ENCODE measurements at regions not wholly inside any gene's neighbourhood (a gene's known extent, or its start where the extent isn't known, plus 50 kb on each side); places are given as distances from the start of the nearest gene placed in this dataset.

- TF ChIP-seq EP300 (IDR thresholded peaks at IDR 0.05; ENCODE audit: borderline replicate concordance) = no peak
- no peak for TF ChIP-seq FOXM1 (IDR thresholded peaks at IDR 0.05; ENCODE audit: borderline replicate concordance, low read depth)
- TF ChIP-seq ZBTB7A (IDR thresholded peaks at IDR 0.05; ENCODE audit: low read depth) = no peak
- no peak for TF ChIP-seq RAD21 (IDR thresholded peaks at IDR 0.05; ENCODE audit: low read depth)
- no peak for TF ChIP-seq REST (IDR thresholded peaks at IDR 0.05; ENCODE audit: low read depth)
- no peak for TF ChIP-seq CEBPB (IDR thresholded peaks at IDR 0.05)
- no peak for TF ChIP-seq CREB1 (IDR thresholded peaks at IDR 0.05; ENCODE audit: low read depth)
- no peak for TF ChIP-seq YY1 (IDR thresholded peaks at IDR 0.05; ENCODE audit: low read depth)
- no peak for TF ChIP-seq USF1 (IDR thresholded peaks at IDR 0.05)
- TF ChIP-seq NFIC (IDR thresholded peaks at IDR 0.05) = no peak
- no peak for TF ChIP-seq MAX (IDR thresholded peaks at IDR 0.05)
Observed at GRCh38 chrX:39203427-39203826, 402.2 kb downstream of the MID1IP1 start.

- TF ChIP-seq TEAD4 (IDR thresholded peaks at IDR 0.05) (no peak), RAD21 (IDR thresholded peaks at IDR 0.05; ENCODE audit: low read depth) (no peak), EGR1 (IDR thresholded peaks at IDR 0.05) (no peak), FOXM1 (IDR thresholded peaks at IDR 0.05; ENCODE audit: borderline replicate concordance, low read depth) (no peak), TCF12 (IDR thresholded peaks at IDR 0.05; ENCODE audit: low read depth) (no peak), REST (IDR thresholded peaks at IDR 0.05; ENCODE audit: low read depth) (no peak), MAX (IDR thresholded peaks at IDR 0.05) (no peak)
Observed at GRCh38 chrX:39204353-39204752, 403.1 kb downstream of the MID1IP1 start.

- TF ChIP-seq YY1 (IDR thresholded peaks at IDR 0.05; ENCODE audit: low read depth) = no peak
- no peak for TF ChIP-seq FOXM1 (IDR thresholded peaks at IDR 0.05; ENCODE audit: borderline replicate concordance, low read depth)
- no peak for TF ChIP-seq TCF12 (IDR thresholded peaks at IDR 0.05; ENCODE audit: low read depth)
- no peak for TF ChIP-seq CREB1 (IDR thresholded peaks at IDR 0.05; ENCODE audit: low read depth)
- TF ChIP-seq CEBPB (IDR thresholded peaks at IDR 0.05) = no peak
- no peak for TF ChIP-seq RAD21 (IDR thresholded peaks at IDR 0.05; ENCODE audit: low read depth)
- no peak for TF ChIP-seq TAF1 (IDR thresholded peaks at IDR 0.05; ENCODE audit: low read depth)
- no peak for TF ChIP-seq MAX (IDR thresholded peaks at IDR 0.05)
- no peak for TF ChIP-seq EP300 (IDR thresholded peaks at IDR 0.05; ENCODE audit: borderline replicate concordance)
- TF ChIP-seq REST (IDR thresholded peaks at IDR 0.05; ENCODE audit: low read depth) = no peak
- no peak for TF ChIP-seq NFIC (IDR thresholded peaks at IDR 0.05)
- no peak for TF ChIP-seq TEAD4 (IDR thresholded peaks at IDR 0.05)
- no peak for TF ChIP-seq USF1 (IDR thresholded peaks at IDR 0.05)
- TF ChIP-seq EGR1 (IDR thresholded peaks at IDR 0.05) = no peak
- TF ChIP-seq ZBTB7A (IDR thresholded peaks at IDR 0.05; ENCODE audit: low read depth) = no peak
Observed at GRCh38 chrX:39204945-39205344, 403.7 kb downstream of the MID1IP1 start.

- TF ChIP-seq NFIC (IDR thresholded peaks at IDR 0.05) (no peak), TCF12 (IDR thresholded peaks at IDR 0.05; ENCODE audit: low read depth) (no peak), FOXM1 (IDR thresholded peaks at IDR 0.05; ENCODE audit: borderline replicate concordance, low read depth) (no peak), CREB1 (IDR thresholded peaks at IDR 0.05; ENCODE audit: low read depth) (no peak), CEBPB (IDR thresholded peaks at IDR 0.05) (no peak), TEAD4 (IDR thresholded peaks at IDR 0.05) (no peak), REST (IDR thresholded peaks at IDR 0.05; ENCODE audit: low read depth) (no peak), YY1 (IDR thresholded peaks at IDR 0.05; ENCODE audit: low read depth) (no peak), TAF1 (IDR thresholded peaks at IDR 0.05; ENCODE audit: low read depth) (no peak), EP300 (IDR thresholded peaks at IDR 0.05; ENCODE audit: borderline replicate concordance) (no peak), ZBTB7A (IDR thresholded peaks at IDR 0.05; ENCODE audit: low read depth) (no peak), USF1 (IDR thresholded peaks at IDR 0.05) (no peak)
Observed at GRCh38 chrX:39205467-39205866, 404.2 kb downstream of the MID1IP1 start.

Measured in Ishikawa (cell line).